HG02938 (cell line): ENCODE measurements at regions not wholly inside any gene's neighbourhood (a gene's known extent, or its start where the extent isn't known, plus 50 kb on each side); places are given as distances from the start of the nearest gene placed in this dataset.
"Not testable (repeated sequence)": the region's sequence is repeated elsewhere in the genome, so short reads cannot be mapped to it uniquely, and the experiment has no call there.

Experiments
- ATAC-seq: cut with Tn5 transposase; IDR thresholded peaks from one replicate; pipeline ENCODE4 v1.9.1; 2021; ENCODE audit warnings: mild to moderate bottlenecking, moderate library complexity; ENCODE audit not compliant: unreplicated experiment

DNA sequence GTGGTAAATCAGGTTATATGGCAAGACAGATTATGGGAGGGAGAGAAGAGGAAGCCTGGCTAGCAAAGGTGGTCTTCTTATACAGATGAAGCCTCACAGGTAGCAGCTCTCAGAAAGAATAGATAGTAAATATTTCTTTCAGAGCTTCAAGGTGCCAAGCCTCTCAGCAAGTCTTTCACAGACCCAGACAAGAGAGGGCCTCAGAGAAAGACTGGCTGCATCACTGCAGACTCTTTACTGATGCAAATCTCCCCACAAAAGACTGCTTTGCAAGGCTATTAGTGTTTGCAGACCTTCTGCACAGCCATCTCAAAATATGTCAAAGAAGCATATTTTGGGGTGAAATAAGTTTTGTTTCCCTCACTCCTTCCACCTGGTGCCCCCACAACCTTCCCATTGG, 372.4 kb upstream of the RND3 start:
- ATAC-seq, result no peak

DNA sequence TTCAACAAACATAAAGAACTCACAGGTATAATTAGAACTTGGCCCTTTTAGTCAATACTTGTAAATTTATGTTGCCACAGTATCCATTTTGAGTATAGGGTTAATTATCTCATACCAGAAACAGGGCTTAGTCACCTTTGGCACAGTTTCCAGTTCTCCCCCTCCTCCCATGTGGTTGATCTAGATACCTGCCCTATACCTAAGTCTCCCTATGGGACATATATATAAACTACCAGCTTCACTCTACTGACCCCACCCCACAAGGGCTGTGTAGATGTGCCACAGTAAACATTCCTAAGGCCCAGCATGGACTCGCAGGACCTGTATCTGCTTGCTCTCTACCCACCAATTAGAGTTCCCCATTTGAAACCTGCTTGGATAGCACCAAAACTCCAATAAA, 371.7 kb upstream of the RND3 start:
- no peak for ATAC-seq

DNA sequence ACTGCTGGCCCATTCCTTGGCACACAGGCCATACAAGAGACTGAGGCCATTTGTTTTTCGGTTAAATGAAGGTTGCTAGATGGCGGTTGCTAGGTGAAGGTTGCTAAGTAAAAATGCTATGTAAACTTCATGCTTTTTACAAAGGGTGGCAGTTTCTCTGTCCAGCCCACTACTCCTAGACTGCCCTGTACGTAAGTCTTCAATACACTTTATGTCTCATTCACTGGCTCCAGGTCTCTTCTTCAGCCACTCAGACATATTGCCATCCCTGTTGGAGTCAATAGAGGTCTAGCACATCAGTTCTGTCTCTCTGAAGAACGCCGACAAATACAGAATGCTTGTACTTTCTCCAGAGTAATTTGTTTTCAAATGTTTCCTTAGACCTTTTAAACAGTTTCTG, 370.9 kb upstream of the RND3 start:
- no peak for ATAC-seq

DNA sequence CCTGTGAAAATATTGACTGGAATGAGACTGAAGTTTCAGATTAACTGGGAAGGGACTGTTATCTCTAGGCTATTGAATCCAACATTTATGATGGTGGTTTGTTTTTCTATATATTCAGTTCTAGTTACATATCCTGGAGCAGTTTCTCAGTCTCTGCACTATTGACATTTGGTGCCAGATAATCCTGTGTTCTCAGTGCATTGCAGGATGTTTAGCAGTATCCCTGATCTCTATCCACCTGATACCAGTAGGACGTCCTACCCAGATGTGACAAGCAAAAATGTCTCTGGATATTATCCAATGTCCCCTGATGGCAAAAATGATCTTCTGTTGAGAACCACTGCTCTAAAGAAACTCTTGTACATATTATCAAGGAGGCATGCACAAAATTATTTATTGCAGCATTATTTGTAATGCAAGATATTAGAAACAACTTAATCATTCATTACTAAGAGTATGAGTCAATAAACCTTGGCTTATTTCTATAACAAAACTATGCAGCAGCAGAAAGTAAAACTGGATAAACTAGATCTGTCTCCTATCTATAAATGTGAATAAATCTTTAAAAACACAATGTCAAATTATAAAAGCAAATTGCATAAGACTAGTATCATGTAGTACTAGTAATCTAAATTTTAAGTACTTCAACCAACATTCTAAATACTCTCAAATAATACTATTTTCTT, 369.3 kb upstream of the RND3 start:
- no peak for ATAC-seq

DNA sequence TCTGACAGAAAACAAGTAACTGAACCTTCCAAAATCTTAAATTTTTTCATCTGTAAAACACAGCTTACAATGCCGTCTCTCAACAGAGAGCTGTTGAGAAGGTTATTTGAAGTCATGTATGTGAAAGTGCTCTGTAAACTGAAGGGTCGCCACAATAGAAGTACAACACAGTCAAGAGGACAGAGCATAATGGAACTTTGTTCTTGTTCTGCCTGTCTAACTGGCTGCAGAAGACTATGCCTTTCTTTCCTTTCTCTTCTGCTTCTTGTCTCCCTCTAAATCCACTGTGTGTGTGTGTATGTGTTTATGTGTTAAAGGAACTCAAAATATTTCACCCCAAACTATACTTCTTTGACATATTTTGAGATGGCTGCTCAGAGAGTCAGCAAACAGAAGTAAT, 365.8 kb upstream of the RND3 start:
- no peak for ATAC-seq

DNA sequence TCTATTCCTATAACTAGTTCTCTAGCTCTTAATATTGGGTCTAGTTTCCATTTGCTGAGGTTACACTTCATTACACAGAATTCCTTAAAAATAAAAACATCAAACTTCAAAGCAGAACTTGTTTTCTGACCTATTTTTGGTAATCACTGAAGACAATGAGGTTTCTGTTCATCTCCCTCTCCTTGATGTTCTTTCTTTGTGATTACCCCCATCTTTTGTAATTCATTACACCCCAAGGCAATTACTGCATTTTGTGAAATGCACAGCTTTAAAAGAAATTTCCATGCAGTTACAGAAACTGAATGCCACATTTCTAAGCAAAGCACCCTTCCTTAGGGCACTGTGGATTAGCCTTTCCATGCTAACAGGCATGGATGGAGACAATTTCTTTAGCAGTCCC, 363.2 kb upstream of the RND3 start:
- ATAC-seq, result no peak

DNA sequence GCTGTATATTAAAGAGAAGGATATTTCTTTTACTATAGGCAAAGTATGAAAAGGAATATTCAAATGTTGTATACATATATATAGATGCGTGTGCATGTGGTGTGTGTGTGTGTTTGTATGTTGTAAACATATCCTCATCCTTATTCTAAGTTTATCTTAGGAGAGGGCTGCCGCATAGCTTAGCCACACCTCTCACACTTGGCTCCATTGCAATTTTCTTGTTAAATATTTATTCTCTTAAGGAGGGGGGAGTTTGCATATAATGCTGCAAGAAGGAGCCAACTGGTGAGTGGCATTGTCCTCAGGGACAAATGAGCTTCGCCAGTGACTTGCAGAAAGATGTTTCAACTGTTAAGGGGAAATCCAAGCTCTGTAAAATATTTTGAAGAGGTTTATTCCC, 360.1 kb upstream of the RND3 start:
- ATAC-seq, result no peak

DNA sequence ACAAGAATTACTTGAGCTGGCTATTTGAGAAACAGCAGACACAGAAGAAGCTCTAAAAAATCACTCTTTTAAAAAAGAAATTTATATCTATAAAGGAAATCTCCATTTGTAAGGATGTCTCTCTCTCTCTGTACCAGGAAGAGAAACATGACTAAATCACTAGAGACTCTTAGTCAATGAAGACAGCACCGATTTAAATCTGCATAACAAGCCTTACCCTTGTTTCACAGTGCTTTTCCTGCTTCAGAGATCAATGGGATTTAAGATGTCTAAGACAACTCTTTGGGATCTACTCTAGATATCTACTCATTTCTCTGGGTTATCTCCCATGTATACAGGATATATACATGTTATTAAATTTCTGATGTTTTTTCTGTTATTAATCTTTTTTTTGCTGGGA, 359.2 kb upstream of the RND3 start:
- no peak for ATAC-seq

DNA sequence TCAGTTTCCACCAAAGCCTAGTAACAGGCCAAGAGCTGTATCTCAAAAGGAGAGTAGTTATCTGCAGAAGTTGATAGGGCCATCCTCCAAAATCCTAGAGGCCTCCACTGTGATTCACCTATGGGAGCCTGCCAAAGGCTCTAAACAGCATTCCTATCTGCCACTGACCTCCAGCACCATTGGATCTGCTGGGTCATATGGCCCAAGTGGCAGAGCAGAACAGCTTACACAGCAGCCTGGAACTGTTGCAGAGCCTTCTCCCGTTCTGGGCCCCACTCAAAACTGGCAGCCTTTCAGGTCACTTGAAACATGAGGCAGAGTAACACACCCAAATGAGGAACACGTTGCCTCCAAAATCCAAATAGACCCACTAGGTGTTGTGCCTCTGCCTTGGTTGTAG, 345.2 kb upstream of the RND3 start:
- no peak for ATAC-seq

DNA sequence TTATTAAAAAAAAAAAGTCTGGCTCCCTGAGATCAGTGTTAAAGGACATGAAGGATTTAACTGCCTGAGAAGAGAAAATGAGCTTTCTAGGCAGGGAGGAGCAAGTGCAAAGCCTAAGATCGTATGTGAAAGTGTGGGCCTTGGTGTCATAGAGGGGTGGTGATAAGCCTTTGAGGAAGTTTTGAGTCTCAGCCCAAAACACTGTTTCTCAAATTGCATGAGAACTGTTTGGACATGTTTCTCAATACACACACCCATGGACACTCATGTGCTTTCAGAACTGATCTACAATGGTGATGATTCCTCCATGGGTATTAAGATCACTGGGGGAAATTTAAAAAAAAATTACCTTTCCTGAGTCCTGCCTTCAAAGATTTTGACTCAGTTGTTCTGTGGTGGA, 336.7 kb upstream of the RND3 start:
- no peak for ATAC-seq

DNA sequence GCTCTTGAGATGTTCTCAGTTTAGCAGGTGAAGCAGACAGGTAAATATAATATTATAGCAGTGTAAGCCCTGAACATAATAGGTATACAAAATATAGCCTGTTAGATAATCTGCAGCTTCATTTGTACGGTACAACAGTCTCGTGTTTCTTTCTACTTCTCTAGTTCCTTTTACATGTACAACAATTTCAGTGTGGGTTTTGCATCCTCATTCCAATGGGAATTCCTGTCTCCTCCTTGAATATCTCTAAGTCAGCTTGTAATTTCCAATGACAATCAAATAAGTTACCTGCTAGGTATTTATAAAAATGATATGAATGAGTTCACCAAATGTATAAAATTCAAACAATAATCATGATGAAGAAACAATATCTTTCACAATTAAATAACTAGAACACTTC, 330.0 kb upstream of the RND3 start:
- ATAC-seq, result no peak

DNA sequence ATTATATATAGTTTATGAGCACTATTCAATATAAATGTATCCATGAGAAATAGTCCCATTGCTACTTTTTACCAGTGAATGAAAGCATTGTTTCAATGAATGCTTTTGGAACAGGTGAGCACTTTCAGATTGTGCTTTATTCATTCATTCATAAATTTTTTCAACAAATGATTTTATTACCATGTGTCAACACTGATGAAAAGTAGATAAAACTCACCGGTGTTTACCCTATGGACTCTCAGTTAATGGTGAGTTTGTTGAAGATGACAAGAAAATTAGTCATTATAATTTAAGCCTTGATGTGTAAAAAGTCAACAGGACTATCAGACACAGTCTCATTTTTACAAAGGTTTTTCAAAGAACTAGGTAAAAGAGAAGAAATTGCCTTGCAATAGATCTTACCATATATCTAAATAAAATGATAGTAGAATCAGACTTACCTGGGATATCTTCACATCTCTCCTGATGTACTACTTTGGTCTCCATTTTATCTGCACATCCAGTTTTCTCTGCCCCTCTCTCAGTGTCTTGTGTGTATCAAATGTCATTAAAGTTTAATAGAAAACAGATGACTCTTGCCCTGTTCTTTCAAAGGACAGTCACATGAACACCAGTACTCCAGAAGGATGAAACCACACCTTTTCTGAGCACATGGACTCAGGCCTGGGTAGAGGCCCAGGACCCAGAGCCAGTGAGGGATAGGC, 325.3 kb upstream of the RND3 start:
- ATAC-seq, result no peak

DNA sequence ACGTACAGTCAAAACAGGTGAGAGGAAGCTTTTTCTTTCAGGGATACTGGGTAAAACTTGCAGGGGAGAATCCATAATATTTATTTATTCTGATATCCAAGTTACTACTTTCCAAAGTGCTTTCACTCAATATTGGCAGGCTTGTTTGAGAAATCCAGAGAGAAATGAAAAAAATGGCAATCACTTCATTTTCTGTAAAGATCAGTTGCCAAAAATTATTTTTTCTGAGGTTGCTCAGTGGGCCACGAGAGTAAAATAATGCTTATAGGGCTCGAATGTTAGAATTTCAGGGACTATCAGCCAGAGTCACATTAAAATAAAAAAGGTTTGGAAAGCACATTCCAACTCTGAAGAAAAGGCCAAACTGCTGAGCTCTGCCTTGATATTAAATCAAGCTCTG, 324.6 kb upstream of the RND3 start:
- no peak for ATAC-seq

DNA sequence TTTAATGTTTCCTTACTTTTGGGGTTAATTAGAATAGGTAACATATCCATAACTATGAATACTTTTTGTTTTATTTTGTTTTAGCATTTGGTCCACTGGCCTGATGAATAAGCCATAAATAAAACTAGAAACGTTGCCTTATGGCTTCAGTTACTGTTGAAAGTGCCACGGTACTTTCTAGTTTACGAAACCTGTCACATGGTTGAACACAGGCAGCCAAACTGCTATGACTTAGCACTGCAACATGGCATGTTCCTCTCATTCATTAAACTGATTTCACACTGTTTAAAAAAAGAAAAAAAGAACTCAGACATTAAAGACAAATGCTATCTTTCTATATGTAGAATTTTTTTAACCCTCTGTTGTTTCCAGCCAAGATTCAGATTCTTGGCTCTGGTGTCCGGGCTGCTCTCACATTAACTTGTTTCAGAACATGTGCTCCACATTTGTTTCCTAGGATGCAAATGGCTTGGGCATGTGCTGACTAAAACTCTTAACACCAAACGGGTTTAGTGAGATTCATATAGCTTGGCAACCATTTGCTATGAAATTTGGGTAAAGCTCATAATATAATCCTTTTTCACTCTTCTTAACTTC, 323.9 kb upstream of the RND3 start:
- no peak for ATAC-seq

DNA sequence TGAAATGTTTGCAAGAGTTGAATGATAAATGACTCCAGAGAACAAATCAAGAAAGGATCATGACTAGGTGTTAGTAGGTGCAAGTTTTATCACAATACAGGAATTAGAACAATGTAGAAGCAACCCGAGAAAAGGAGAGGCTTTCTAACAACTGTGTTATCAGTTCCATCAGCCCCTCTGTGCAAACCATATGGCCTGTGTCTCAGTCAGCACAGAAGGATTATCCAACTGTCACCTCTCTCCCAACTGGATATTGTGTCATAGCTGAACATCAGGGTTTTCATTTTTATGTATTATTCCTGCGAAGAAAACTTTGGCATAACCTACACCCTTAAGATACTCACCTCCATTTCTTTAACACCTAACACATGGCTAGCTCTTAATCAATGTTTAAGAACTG, 321.6 kb upstream of the RND3 start:
- no peak for ATAC-seq

DNA sequence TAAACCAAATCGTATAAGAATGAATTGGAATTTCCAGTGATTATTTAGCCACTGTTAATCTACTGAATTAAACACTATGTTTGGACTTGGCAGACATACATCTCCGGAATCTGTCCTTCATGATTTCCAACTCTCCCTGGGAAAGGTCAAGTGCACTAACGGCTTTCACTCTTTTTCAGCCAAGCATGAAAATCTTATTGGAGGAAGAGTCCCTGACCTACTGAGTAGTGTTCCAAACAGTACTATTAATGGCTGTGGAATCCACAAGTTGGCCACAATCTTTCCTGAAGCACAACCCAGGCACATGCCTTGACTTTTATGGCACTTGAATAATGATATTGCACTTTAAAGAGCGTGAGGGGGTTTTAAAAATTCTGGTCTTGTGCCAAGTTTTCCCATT, 318.9 kb upstream of the RND3 start:
- ATAC-seq, result no peak

DNA sequence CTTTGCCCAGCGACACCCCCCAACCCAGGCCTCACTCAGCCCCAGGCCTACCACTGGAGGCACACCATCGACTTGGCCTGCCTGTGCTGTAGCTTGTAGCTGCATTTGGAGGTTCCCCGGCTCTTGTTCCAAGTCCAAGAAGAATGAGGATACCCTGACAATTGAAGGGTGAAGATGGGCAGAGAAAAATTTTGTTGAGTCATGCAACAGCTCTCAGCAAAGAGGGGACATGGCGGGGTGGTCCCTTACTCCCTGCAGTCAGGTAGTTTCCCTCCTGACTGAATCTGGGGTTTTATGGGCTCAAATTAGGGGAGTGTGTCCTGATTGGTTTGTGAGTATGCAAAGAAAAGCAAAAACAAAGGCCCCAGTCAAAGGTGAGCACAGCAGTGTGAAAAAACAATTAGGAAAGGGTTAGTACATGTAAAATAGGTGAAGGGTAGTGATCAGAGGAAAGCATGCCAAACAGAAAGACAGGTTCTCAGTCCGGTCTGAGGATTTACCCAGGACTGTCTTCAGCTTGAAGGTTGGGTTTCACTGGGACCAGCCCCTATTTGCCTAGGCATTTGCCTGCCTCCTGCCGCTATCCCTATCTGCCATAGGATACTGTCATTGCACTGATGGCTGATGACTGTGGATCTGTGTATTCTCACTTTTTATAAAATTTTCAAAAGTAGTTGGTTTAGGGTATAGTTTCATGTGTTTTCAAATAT, 316.4 kb upstream of the RND3 start:
- no peak for ATAC-seq

DNA sequence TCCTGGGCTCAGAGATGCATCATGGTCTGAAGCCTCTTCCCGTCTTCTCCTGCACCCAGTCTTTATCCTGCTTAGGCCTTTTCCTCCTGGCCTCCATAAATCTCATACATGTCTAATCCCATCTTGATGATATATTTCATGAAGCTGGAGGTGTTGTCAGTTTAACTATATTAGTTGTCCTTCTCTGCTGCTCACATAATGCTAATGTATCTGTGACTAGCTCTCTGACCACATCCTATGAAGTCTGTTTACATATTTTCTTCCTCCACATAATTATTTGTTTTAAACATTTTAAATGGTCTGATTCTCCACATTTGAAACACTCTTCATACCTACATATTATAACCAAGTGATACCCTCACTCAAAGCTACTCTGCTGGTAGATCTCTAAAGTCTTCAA, 315.2 kb upstream of the RND3 start:
- ATAC-seq, result no peak

DNA sequence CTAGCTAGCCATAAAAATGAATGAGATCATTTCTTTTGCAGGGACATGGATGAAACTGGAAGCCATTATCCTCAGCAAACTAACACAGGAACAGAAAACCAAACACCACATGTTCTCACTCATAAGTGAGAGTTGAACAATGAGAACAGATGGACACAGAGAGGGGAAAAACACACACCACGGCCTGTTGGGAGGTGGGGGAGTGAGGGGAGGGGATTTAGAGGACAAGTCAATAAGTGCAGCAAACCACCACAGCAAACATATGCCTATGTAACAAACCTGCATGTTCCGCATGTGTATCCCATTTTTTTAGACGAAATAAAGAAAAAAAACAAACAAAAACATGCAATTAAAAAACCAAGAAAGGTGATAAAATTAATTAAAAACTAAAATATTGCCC, 308.8 kb upstream of the RND3 start:
- not testable (repeated sequence) for ATAC-seq

DNA sequence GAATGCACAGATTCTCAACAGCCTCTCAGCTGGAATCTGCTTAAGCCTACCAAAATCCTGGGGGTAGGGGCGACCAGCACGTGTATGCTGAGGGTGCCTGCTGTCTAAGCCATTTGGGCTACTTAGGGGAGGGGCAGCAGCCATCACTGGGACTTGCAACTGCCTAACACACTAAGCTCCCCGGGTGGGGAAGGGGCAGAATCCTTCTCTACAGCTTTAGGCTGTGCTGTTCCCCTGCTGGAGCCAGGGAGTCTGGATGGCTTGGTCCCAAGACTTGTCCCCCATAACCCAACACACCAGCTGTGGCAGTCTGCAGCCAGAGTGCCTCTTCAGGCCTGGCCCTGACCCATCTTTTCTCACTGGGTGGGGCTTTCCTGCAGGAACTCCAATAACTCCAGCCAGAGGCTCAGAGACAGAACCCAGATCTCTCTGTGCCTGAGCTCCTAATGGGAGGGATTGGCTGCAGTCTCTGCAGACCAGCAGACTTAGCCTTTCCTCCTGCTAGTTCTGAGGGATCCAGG, 305.4 kb upstream of the RND3 start:
- no peak for ATAC-seq

DNA sequence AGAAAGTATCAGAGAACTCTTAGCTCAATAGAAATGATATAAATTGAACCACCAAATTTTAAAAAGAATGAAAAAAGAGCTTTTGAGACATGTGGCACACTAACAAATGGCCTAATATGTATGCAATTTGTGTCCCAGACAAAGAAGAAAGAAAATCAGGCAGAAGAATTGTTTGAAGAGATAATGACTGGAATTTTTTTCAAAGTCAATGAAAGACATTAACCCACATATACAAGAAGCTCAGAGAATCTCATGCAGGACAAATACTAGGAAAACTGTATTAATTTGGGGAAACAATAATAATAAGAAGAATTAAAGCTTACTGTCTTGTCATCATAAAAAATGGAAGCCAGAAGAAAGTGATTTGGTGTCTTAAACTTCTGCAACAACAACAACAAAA, 304.1 kb upstream of the RND3 start:
- ATAC-seq, result no peak
